Astrocyte (in vitro differentiated cells and primary cell): ENCODE measurements at regions not wholly inside any gene's neighbourhood (a gene's known extent, or its start where the extent isn't known, plus 50 kb on each side); places are given as distances from the start of the nearest gene placed in this dataset.

Experiments used
- CTCF ChIP-seq: IDR thresholded peaks from 2 replicates; pipeline ENCODE4 v1.5.1; 2011; ENCODE audit warnings: low read depth, mild to moderate bottlenecking, inconsistent platforms, low read length, moderate library complexity; ENCODE audit not compliant: insufficient read depth
- EZH2 ChIP-seq: IDR thresholded peaks from 2 replicates; pipeline ENCODE4 v1.6.1; 2012; ENCODE audit warnings: mild to moderate bottlenecking, low read length, inconsistent platforms; ENCODE audit not compliant: insufficient read depth

- TF ChIP-seq EZH2 (no peak), CTCF (no peak)
Measured at GRCh38 chr15:96102631-96103030, 227.9 kb upstream of the NR2F2 start.
